KOPT-K1 (cell line): ENCODE measurements at regions not wholly inside any gene's neighbourhood (a gene's known extent, or its start where the extent isn't known, plus 50 kb on each side); places are given as distances from the start of the nearest gene placed in this dataset.
"Not testable (repeated sequence)": the region's sequence is repeated elsewhere in the genome, so short reads cannot be mapped to it uniquely, and the experiment has no call there.

Source experiments
- H3K27ac ChIP-seq: fragments of 200-600 bp; sonication (generic); 2 replicates; pipeline ENCODE4 v1.5.1; 2016; ENCODE audit warnings: antibody characterized with exemption, mild to moderate bottlenecking, low read depth, low read length; ENCODE audit not compliant: poor library complexity, severe bottlenecking
- H3K36me3 ChIP-seq: fragments of 200-600 bp; sonication (generic); 2 replicates; pipeline ENCODE4 v1.5.1; 2017; ENCODE audit warnings: antibody characterized with exemption, mild to moderate bottlenecking, low read length, moderate library complexity; ENCODE audit not compliant: insufficient read depth
- H3K9me3 ChIP-seq: fragments of 200-600 bp; sonication (generic); 2 replicates; pipeline ENCODE4 v1.5.1; 2017; ENCODE audit warnings: antibody characterized with exemption, low read length, mild to moderate bottlenecking; ENCODE audit not compliant: insufficient read depth, poor library complexity, severe bottlenecking

- Histone ChIP-seq H3K36me3 (no peaks in the 10 kb centered on the region), H3K27ac (no peak overlapping the region), H3K9me3 (no peaks in the 10 kb centered on the region)
These were observed 316.8 kb upstream of the CNTN5 start for GRCh38 chr11:98703779-98704556.

GRCh38 chr11:98710026-98710425 is 310.7 kb upstream of the CNTN5 start:
- Histone ChIP-seq H3K27ac (no peak overlapping the region), H3K9me3 (no peaks in the 10 kb centered on the region), H3K36me3 (no peaks in the 10 kb centered on the region)

- no peaks in the 10 kb centered on the region for H3K36me3 ChIP-seq
- H3K9me3 ChIP-seq = no peaks in the 10 kb centered on the region
- no peak overlapping the region for H3K27ac ChIP-seq
These were observed 309.8 kb upstream of the CNTN5 start for GRCh38 chr11:98710986-98711385.

- H3K9me3 ChIP-seq = no peaks in the 10 kb centered on the region
These were observed 299.8 kb upstream of the CNTN5 start for GRCh38 chr11:98720951-98721350.

DNA sequence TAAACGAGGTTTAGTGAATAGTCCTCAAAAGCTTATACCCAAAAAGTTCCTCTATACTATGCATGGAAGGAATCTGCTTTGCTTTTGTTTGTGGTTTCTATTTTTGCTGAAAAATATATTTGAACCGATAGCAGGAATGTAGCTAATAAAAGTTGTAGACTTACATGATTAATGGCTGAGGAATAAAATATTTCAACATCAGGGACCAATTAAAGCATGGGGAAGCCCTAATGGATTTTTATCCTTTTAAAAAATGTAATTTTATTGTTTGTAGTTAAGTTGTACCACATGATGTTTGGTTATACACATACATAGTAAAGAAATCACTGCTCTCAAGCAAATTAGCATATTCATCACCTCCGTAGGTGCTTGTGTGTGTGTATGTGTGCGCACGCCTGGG is 295.3 kb upstream of the CNTN5 start:
- no peaks in the 10 kb centered on the region for H3K36me3 ChIP-seq
- H3K27ac ChIP-seq = no peak overlapping the region
- H3K9me3 ChIP-seq = no peaks in the 10 kb centered on the region

More at GRCh38 chr11:98720951-98721350, 299.8 kb upstream of the CNTN5 start:
- Histone ChIP-seq H3K27ac (no peak overlapping the region), H3K36me3 (no peaks in the 10 kb centered on the region)

GRCh38 chr11:98728421-98728820 is 292.3 kb upstream of the CNTN5 start:
- Histone ChIP-seq H3K27ac (no peak overlapping the region), H3K36me3 (no peaks in the 10 kb centered on the region), H3K9me3 (no peaks in the 10 kb centered on the region)

- H3K9me3 ChIP-seq = no peaks in the 10 kb centered on the region
These were observed 291.6 kb upstream of the CNTN5 start for GRCh38 chr11:98729118-98729517.

GRCh38 chr11:98732947-98733346 is 287.8 kb upstream of the CNTN5 start:
- no peaks in the 10 kb centered on the region for H3K9me3 ChIP-seq
- H3K36me3 ChIP-seq = no peaks in the 10 kb centered on the region
- no peak overlapping the region for H3K27ac ChIP-seq

More at GRCh38 chr11:98729118-98729517, 291.6 kb upstream of the CNTN5 start:
- no peaks in the 10 kb centered on the region for H3K36me3 ChIP-seq
- H3K27ac ChIP-seq = no peak overlapping the region

DNA sequence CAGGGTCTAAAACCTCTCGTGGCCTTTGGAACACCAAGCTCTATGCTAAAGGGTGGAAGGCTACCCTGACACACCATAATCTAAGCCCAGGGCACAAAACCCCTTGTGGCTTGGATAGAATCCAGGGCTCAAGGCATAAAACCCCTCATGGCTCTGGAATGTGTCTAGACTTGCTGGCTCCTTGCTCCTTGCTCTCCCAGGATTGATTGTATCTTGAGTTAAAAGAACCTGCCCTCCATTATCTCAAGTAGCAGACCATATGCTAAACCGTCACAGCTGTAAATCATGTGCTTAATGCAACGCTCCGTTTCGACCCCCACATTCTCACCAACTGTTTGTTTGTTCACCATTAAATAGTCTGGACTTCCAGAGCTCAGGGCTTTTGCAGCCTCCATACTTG is 287.4 kb upstream of the CNTN5 start:
- not testable (repeated sequence) for H3K27ac ChIP-seq, H3K9me3 ChIP-seq, H3K36me3 ChIP-seq

DNA sequence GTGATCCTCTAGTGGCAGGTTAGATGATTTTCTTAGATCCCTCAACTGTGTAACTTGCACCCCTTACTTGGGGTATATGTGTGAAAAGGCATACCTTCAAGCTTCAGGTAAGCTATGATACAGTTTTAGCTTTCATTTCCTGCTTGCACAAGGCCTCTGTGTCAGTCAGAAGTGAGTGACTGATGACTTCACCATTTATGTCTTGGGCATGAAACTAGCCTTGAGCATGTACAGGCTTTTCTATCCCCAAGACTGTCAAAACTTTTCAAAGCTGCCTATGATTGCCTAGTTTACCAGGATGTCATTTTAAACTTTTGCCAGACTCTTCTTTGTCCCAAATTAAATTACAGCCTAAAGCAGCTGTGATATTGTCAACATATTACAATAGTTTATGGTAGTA is 286.1 kb upstream of the CNTN5 start:
- no peaks in the 10 kb centered on the region for H3K9me3 ChIP-seq
- H3K36me3 ChIP-seq = no peaks in the 10 kb centered on the region
- H3K27ac ChIP-seq = no peak overlapping the region

DNA sequence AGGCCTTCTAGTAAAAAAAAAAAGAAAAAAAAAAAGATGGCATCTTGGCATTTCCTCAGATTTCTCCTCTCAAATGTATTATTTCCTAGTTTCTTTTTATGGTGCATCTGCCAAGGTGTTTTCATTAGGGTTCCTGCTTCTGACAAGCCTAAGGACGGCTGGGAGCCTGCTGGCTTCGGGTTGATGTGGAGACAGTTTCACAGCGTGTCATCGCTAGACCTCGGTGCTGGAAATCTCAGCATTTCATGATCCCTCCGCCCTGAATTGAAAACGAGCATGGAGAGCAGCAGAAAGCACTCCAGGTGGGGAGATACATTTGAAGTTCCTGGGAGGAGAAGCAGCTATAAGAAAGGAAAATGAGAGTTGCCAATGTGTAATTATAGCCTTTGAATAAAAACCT is 283.9 kb upstream of the CNTN5 start:
- Histone ChIP-seq H3K9me3 (no peaks in the 10 kb centered on the region), H3K36me3 (no peaks in the 10 kb centered on the region), H3K27ac (no peak overlapping the region)

GRCh38 chr11:98740321-98740720 is 280.4 kb upstream of the CNTN5 start:
- no peak overlapping the region for H3K27ac ChIP-seq
- no peaks in the 10 kb centered on the region for H3K36me3 ChIP-seq
- H3K9me3 ChIP-seq = no peaks in the 10 kb centered on the region

GRCh38 chr11:98763446-98763845 is 257.3 kb upstream of the CNTN5 start:
- peaks cover 11% of the 10 kb centered on the region for H3K9me3 ChIP-seq
- H3K27ac ChIP-seq, H3K36me3 ChIP-seq: not testable (repeated sequence)

- no peak overlapping the region for H3K27ac ChIP-seq
- no peaks in the 10 kb centered on the region for H3K9me3 ChIP-seq
- no peaks in the 10 kb centered on the region for H3K36me3 ChIP-seq
These were observed 253.8 kb upstream of the CNTN5 start for GRCh38 chr11:98766903-98767302.

DNA sequence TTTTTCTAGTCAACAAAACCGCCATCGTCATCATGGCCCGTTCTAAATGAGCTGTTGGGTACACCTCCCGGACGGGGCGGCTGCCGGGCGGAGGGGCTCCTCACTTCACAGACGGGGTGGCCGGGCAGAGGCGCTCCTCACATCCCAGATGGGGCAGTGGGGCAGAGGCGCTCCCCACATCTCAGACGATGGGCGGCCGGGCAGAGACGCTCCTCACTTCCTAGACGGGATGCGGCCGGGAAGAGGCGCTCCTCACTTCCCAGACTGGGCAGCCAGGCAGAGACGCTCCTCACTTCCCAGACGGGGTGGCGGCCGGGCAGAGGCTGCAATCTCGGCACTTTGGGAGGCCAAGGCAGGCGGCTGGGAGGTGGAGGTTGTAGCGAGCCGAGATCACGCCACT is 250.7 kb upstream of the CNTN5 start:
- not testable (repeated sequence) for H3K9me3 ChIP-seq, H3K27ac ChIP-seq, H3K36me3 ChIP-seq

- Histone ChIP-seq H3K27ac (no peak overlapping the region), H3K9me3 (no peaks in the 10 kb centered on the region), H3K36me3 (no peaks in the 10 kb centered on the region)
These were observed 249.0 kb upstream of the CNTN5 start for GRCh38 chr11:98771791-98772190.
